LNCaP clone FGC (cell line): ENCODE measurements at regions not wholly inside any gene's neighbourhood (a gene's known extent, or its start where the extent isn't known, plus 50 kb on each side); places are given as distances from the start of the nearest gene placed in this dataset.
"Not testable (repeated sequence)": the region's sequence is repeated elsewhere in the genome, so short reads cannot be mapped to it uniquely, and the experiment has no call there.

Experiments
- DNase-seq: peaks from one replicate; pipeline ENCODE4 v3.0.0-alpha.2; 2011; ENCODE audit warnings: low read depth
- H3K4me3 ChIP-seq: 2 replicates; pipeline ENCODE4 v1.5.1; 2011; ENCODE audit warnings: mild to moderate bottlenecking, low read depth, low read length, control low read depth
- TF ChIP-seq, protein P1 (sequence below): IDR thresholded peaks from 2 replicates; pipeline ENCODE4 v1.5.1; 2012; ENCODE audit warnings: mild to moderate bottlenecking; ENCODE audit not compliant: control insufficient read depth, insufficient read depth; ENCODE audit errors: extremely low read depth

DNA sequence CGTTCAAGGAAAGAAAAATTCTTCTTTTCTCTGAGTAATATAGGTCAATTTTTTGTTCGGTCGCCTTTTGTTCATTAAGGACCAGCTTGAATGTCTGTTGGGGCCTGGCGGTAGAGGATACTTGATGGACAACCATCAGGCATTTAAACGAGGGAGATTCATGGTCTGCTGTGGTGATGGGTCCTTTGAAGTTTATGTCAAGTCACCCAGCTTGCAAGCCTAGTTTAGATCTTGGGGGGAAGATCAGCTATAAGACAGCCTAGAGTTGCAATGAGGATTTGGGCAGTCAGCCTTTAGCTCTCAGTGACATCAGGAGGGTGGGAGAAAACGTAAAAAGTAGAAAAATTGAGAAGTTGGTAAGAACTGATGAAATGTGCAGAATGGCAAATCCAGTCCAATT is 80.2 kb upstream of the SPRY4 start:
- TF ChIP-seq, protein P1, sequence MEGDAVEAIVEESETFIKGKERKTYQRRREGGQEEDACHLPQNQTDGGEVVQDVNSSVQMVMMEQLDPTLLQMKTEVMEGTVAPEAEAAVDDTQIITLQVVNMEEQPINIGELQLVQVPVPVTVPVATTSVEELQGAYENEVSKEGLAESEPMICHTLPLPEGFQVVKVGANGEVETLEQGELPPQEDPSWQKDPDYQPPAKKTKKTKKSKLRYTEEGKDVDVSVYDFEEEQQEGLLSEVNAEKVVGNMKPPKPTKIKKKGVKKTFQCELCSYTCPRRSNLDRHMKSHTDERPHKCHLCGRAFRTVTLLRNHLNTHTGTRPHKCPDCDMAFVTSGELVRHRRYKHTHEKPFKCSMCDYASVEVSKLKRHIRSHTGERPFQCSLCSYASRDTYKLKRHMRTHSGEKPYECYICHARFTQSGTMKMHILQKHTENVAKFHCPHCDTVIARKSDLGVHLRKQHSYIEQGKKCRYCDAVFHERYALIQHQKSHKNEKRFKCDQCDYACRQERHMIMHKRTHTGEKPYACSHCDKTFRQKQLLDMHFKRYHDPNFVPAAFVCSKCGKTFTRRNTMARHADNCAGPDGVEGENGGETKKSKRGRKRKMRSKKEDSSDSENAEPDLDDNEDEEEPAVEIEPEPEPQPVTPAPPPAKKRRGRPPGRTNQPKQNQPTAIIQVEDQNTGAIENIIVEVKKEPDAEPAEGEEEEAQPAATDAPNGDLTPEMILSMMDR, result no peak
- no peak for DNase-seq
- no peak overlapping the region for H3K4me3 ChIP-seq

DNA sequence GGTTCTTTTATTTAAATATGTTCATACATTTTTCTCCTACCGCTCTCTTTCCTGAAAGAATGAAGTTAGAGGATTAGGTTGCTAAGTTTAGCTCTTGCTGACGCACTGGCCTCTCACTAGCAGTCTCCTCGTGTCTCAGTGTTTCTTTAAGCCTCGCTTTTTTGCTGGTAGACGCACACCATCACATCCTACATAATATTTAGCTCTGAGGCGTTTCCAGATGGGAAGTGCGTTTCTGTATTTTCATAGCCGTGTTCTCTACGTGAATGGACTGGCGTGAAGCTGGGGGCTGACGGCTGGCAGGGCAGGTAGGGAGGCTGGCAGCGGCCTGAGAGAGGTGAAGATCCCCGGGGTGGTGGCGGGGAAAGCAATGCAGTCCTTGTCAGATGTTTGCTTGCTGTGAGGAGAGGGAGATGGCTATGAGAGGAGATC is 79.2 kb upstream of the SPRY4 start:
- TF ChIP-seq, protein P1, result no peak
- no peak for DNase-seq

DNA sequence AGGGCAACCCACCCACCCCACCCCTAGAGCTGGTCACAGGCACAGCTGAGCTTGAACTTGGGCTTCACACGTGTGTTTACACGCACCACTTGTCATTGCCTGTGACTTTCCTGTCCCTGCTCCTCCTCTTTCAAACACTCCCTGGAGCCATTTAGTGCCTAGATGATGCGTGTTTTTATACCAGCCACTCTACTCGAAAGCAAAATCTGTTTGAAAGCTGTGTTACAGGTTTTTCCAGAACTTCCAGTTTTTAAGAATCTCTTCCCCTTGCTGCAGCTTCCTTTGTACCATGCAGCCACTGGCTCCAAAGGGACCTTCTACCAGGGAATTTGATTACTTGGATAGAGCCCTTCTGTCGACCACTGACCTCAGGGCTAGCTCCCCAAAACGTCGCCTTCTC is 78.8 kb upstream of the SPRY4 start:
- peak; percentile 74 for DNase-seq
- H3K4me3 ChIP-seq, result no peak overlapping the region
- TF ChIP-seq, protein P1, result no peak

More for the DNA sequence above, 79.2 kb upstream of the SPRY4 start:
- no peak overlapping the region for H3K4me3 ChIP-seq

DNA sequence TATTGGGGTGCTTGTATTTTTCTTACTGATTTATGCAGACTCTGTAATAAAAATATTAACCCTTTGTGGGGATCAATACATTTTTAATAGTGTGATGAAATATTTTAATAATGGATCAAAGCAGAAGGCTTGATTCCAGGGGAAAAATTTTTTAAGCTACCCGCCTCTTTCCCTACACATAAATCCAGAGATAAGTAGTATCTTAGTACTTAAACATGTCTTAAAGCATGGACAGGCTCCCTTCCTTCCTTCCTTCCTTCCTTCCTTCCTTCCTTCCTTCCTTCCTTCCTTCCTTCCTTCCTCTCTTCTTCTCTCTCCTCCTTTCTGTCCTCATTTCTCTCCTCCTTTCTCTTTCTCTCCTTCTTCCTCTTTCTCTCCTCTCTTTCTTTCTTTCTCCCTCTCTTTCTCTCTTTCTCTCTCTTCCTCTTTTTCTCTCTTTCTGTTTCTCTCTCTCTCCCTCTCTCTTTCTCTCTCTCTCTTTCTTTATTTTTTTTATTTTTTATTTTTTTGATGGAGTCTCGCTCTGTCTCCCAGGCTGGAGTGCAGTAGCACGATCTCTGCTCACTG is 78.0 kb upstream of the SPRY4 start:
- TF ChIP-seq, protein P1, result no peak
- H3K4me3 ChIP-seq, result no peak overlapping the region
- no peak for DNase-seq

DNA sequence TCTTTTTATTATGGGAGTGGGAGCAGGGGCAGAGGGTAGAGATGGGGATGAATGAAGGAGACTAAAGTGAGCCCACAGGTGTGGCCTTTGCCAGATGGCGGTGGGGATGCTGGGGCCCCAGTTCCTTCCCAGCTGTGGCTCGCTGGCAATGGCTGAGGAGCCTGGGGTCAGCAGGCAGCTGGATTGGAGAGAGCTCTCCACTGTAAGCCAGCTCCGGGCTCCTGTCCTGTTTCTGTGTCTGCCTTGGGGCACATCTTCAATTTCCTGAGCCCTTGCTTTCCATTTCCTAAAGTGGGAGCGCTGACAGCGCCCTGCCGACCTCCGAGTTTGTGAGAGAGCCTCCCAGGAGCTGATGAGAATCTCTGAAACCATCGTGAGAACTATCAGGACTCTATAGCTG is 75.6 kb upstream of the SPRY4 start:
- TF ChIP-seq, protein P1, result no peak
- H3K4me3 ChIP-seq, result no peak overlapping the region
- no peak for DNase-seq

DNA sequence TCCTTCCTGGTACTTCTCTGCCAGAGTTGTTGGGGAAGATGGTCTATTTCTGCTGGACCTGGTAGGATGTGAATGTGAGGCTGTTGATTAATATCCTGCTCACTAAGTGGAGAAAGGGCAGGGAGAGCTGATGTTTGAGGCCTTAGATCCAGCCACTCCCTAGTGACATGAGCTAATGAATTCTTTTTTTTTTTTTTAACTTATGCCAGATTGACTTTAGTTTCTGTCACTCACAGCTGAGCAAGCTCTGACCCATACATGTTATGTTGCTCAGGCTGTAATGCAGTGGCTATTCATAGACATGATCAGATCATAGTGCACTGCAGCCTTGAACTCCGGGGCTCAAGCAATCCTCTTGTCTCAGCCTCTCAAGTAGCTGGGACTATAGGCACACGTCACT is 75.1 kb upstream of the SPRY4 start:
- TF ChIP-seq, protein P1, result no peak
- H3K4me3 ChIP-seq, result no peak overlapping the region
- no peak for DNase-seq

DNA sequence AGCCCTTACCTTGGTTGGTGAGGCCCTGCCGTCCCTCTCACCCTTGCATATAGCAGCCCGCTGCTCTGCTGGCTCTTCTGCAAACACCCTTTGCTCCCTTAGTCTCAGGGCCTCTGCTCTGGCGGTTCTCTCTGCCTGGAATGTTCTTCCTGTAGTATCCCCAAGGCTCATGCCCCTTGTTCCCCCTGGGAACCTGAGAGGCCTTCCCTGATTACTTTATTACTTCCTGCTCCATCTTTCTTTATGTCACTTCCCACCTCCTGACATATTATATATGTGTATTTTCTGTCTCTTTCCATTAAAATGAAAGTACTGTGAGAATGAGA is 73.9 kb upstream of the SPRY4 start:
- no peak for DNase-seq
- TF ChIP-seq, protein P1, result no peak
- H3K4me3 ChIP-seq, result no peak overlapping the region

DNA sequence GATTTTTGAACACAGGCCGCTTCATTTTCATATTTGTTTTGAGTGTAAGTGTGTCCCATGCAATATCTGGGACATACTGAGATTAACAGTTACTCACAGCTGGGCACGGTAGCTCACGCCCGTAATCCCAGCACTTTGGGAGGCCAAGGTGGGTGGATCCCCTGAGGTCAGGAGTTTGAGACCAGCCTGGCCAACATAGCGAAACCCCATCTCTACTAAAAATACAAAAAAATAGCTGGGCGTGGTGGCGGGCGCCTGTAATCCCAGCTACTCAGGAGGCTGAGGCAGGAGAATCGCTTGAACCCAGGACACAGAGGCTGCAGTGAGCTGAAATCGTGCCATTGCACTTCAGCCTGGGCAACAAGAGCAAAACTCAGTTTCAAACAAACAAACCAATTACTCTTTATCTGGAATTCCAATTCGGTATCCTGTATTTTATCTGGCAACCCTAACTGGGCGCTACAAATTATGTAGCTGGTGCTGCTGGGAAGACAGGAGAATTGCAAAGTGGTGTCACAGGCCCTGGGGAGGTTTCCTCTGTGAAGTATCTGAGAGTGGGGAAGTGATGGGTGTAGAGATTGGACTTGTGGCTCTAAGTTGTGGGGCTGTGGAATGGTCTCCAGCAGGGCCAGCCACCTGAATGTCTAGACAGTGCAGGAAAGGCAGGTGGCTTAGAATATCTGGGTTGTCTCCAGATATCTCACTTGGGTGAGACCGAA is 73.3 kb upstream of the SPRY4 start:
- H3K4me3 ChIP-seq, DNase-seq: not testable (repeated sequence)
